LNCaP clone FGC (cell line): ENCODE measurements at regions not wholly inside any gene's neighbourhood (a gene's known extent, or its start where the extent isn't known, plus 50 kb on each side); places are given as distances from the start of the nearest gene placed in this dataset.

Source experiments
- DNase-seq: peaks from one replicate; pipeline ENCODE4 v3.0.0-alpha.2; 2011; ENCODE audit warnings: low read depth
- H3K4me3 ChIP-seq: 2 replicates; pipeline ENCODE4 v1.5.1; 2011; ENCODE audit warnings: mild to moderate bottlenecking, low read depth, low read length, control low read depth
- TF ChIP-seq, protein P1 (sequence below): IDR thresholded peaks from 2 replicates; pipeline ENCODE4 v1.5.1; 2012; ENCODE audit warnings: mild to moderate bottlenecking; ENCODE audit not compliant: control insufficient read depth, insufficient read depth; ENCODE audit errors: extremely low read depth

DNA sequence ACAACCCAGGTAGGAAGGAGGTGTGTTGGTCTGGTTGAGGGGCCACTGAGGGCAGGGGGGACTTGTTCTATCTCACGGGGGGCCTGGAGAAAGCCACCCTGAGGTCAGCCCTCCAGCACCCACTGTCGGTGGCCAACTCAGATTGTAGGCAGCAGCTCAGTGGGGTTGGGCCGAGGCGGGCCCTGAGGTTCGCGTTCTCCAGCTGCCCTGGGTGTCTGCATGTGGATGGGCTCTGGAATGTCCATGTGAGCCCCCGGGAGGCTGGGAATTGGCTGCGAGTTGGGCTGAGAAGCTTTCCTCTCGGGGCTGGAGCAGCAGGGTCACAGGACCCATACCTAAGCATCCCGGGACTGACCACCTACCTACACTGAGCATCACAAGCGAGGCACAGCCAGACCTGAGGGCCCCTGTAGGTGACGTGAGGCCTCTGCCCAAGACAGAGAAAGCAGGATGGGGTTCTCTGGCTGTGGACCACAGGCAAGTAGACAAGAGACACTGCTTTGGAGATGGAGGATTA is 70.3 kb upstream of the HAAO start:
- DNase-seq = no peak
- TF ChIP-seq, protein P1, sequence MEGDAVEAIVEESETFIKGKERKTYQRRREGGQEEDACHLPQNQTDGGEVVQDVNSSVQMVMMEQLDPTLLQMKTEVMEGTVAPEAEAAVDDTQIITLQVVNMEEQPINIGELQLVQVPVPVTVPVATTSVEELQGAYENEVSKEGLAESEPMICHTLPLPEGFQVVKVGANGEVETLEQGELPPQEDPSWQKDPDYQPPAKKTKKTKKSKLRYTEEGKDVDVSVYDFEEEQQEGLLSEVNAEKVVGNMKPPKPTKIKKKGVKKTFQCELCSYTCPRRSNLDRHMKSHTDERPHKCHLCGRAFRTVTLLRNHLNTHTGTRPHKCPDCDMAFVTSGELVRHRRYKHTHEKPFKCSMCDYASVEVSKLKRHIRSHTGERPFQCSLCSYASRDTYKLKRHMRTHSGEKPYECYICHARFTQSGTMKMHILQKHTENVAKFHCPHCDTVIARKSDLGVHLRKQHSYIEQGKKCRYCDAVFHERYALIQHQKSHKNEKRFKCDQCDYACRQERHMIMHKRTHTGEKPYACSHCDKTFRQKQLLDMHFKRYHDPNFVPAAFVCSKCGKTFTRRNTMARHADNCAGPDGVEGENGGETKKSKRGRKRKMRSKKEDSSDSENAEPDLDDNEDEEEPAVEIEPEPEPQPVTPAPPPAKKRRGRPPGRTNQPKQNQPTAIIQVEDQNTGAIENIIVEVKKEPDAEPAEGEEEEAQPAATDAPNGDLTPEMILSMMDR = no peak
- H3K4me3 ChIP-seq = no peak overlapping the region

DNA sequence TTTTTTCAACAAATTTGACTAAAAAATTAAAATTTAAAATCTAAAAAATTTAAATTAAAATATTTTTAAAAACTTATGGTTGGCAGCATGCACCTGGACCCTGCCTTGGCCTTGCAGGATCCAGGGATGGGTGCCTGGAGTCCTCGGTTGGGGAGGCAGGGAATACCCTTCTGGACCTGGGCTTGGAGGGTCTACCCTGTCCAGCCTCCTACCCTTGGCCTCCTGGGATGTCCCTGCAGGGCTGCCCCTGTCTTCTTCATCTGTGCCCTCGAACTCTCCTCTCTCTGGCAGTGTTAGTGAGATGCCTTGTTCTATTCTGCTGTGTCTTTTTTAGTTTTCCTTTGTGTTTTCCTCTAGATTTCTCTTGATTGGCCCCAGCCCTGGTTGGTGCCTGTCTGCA is 68.9 kb upstream of the HAAO start:
- H3K4me3 ChIP-seq = no peak overlapping the region
- no peak for DNase-seq
- TF ChIP-seq, protein P1 = no peak

DNA sequence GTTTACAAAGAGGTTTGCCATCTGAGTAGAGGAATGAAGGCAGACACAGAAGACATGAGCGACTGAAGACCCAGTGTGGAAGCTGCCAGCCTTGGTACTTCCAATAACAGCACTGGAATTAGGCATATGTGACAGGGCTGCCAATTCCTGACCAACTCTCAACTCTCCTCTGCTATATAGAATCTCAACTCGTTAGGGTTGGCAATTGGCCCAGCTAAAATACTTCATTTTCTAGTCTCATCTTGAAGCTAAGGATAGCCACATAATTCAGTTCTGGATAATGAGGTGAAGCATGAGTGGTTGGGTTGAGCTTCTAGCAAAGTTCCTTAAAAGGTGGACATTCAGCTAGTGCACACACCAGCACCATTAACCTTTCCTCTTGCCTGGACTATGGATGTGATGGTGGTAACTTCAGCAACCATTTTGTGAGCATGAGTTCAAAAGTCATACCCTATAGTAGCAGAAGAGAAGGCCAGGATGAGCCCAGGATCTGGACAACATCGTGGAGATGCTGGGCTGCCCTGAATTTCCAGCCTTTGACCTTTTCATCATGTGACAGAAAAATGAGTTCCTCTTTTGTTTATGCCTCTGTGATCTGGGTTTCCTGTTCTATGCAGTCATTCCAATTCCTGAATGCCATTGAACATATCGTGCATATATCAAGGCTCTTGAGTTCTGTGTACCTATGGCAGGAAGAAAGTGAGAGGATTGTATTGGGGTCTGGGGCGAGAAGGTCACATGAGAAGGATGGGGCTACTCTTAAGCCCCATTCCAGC is 68.1 kb upstream of the HAAO start:
- no peak for DNase-seq
- TF ChIP-seq, protein P1 = no peak
- no peak overlapping the region for H3K4me3 ChIP-seq

DNA sequence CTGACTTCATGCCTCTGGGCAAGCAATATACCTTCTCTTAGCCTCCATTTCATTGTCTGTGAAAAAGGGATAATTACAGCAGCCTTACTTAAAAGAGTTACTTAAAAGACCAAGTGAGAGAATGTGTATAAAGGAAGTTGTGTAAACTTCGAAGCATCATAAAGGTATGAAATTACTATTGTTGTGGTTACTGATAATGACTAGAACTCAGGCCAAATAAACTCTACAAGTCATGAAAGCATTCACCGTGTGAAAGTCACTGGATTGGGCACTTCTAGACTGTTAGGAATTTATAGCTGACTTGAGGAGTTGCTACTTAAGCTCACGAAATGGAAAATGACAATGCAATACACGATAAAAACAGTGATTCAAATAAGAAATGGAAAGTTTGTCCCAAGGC is 67.4 kb upstream of the HAAO start:
- TF ChIP-seq, protein P1 = no peak
- no peak for DNase-seq
- no peak overlapping the region for H3K4me3 ChIP-seq

DNA sequence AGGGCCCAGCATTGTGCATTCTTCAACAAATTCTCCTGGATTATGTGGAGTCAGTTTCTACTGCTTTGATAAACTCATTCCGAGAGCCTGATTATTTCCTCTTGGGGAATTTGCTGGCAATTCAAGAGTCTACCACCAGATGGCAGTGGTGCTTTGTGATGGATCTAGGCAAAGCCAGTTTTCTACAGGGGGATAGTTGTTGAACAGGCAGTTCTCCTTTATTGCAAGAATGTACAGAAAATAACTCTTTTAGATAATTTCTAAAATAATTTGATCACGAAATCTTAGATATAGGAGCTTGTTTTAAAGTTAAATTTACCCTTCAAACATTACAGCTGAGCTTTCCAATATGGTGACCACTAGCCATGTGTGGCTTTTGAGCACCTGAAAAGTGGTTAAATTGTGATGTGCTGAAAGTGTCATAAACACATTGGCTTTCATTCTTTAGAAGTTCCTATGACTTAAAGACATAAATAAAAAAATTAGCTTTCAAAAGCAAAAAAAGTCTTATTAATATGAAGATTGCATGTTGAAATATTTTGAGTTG is 66.7 kb upstream of the HAAO start:
- no peak overlapping the region for H3K4me3 ChIP-seq
- DNase-seq = no peak
- TF ChIP-seq, protein P1 = peak; percentile 65

DNA sequence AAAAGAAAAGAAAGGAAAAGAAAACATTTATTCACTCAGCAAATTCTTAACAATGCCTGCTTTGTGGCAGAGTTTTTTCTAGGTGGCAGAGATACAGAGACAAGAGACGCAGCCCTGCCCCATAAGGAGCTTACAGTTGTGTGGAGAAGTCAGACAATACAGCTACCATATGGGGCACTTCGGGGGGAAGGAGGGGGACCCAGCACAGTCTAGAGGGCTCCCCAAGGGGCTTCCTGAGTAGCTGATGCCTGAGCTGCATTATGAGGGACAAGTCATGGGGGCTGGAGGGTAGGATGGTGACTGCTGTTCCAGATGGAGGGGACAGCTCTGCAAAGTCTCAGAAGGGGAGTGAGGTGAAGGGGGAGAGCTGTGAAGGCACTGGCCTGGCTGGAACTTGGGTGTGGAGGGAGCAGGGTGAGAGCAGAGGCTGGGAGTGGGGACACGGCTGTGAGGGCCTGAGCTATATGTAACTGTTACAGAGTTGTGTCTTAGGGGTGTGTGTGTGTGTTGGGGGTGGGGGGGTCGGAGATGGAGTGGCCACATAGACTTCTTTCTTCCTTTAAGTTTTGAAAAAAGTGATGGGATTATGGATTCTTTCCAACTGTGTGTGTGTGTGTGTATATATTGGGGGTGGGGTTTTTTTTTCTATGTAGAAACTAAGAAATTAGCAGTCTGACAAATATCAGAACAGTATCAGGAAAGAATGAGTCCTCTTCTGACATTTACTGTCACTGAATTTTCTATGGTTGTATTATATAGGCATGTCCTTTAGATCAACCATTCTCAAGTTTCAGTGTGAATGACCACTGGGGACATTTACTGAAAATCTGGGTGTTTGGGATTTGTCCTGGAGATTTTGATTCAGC is 66.0 kb upstream of the HAAO start:
- H3K4me3 ChIP-seq = no peak overlapping the region
- TF ChIP-seq, protein P1 = no peak
- DNase-seq = no peak
